ENCODE measurements at regions not wholly inside any gene's neighbourhood (a gene's known extent, or its start where the extent isn't known, plus 50 kb on each side); places are given as distances from the start of the nearest gene placed in this dataset.

DNA sequence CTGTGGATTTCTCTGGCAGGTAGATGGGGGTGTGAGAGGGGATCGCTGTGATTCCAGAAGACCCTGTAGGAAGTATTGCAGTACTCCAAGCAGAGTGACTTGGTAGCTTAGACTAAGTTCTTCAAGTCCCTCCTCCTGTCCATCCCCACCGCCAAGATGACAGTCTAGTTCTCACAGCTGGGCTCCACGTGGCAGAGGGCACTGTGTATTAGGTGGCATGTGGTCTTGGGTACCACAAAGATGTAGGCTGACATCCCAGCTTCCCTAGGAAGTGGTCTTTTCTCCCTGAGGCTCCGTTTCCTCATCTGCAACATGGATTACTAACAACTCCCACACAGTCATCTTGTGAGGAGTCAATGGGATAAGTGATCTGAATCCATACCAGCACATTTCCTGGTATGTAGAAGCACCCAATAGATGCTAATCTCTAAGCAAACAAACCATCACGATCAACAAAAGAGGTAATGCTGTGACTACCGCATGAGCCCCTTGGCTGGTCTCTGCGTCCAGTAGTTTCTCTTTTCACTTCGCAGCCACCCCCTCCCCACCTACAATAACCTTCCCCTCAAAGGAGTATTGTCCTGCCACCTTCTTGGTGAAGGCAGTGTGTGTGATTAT, 349.1 kb upstream of the EEF2KMT start:
- ChIA-PET POLR2A (no interaction called here), CTCF (no interaction called here)
- no peaks in the 10 kb centered on the region for H3K27me3 ChIP-seq (ENCODE audit: control insufficient read depth, insufficient read depth, low read length)
- no peak for DNase-seq (ENCODE audit: low read depth)
- TF ChIP-seq, protein P1, sequence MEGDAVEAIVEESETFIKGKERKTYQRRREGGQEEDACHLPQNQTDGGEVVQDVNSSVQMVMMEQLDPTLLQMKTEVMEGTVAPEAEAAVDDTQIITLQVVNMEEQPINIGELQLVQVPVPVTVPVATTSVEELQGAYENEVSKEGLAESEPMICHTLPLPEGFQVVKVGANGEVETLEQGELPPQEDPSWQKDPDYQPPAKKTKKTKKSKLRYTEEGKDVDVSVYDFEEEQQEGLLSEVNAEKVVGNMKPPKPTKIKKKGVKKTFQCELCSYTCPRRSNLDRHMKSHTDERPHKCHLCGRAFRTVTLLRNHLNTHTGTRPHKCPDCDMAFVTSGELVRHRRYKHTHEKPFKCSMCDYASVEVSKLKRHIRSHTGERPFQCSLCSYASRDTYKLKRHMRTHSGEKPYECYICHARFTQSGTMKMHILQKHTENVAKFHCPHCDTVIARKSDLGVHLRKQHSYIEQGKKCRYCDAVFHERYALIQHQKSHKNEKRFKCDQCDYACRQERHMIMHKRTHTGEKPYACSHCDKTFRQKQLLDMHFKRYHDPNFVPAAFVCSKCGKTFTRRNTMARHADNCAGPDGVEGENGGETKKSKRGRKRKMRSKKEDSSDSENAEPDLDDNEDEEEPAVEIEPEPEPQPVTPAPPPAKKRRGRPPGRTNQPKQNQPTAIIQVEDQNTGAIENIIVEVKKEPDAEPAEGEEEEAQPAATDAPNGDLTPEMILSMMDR (IDR thresholded peaks at IDR 0.05; ENCODE audit: insufficient read depth, low read depth, low read length), result no peak
- H3K4me3 ChIP-seq (ENCODE audit: low read depth, low read length), result no peak overlapping the region
- no peaks in the 10 kb centered on the region for H3K36me3 ChIP-seq (ENCODE audit: control insufficient read depth, insufficient read depth, low read length)

DNA sequence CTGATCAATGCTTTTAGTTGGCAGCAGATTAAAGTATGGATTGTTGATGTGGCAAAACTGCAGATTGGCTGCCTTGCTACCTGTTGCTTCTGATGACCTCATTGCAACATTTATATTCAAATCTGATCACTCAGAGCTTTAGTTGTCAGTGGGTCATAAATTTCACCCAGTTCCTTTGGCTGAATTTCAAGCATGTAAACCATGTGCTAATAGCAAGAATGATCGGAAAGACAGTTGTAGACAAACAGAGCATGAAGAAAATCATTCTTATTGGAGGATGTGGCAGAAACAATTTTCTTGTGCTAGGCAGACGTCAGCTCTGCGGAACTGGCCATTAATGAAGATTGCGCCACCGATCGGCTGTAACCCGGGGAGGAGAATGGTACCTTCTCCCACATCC, 346.6 kb upstream of the EEF2KMT start:
- no peaks in the 10 kb centered on the region for H3K36me3 ChIP-seq (ENCODE audit: control insufficient read depth, insufficient read depth, low read length)
- H3K4me3 ChIP-seq (ENCODE audit: low read depth, low read length), result no peak overlapping the region
- no peak for DNase-seq (ENCODE audit: low read depth)
- ChIA-PET POLR2A (no interaction called here), CTCF (no interaction called here)
- no peaks in the 10 kb centered on the region for H3K27me3 ChIP-seq (ENCODE audit: control insufficient read depth, insufficient read depth, low read length)
- TF ChIP-seq, protein P1 (IDR thresholded peaks at IDR 0.05; ENCODE audit: insufficient read depth, low read depth, low read length), result no peak

DNA sequence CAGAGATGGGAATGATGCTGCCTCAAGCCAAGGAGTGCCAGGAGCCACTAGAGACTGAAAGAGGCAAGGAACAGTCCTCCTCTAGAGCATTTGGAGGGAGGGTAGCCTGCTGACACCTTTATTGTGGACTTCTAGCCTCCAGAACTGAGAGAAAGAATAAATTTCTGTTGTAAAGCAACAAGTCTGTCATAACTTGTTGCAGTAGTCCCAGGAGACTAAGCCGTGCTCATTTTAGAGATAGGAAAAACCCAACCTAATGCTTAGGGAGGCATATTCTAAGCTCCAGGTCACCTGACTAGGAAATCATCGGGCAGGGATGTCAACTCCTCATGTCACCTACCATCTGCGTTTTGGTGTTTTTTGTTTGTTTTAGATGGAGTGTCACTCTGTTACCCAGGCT, 345.4 kb upstream of the EEF2KMT start:
- ChIA-PET POLR2A (no interaction called here), CTCF (no interaction called here)
- no peaks in the 10 kb centered on the region for H3K27me3 ChIP-seq (ENCODE audit: control insufficient read depth, insufficient read depth, low read length)
- no peak overlapping the region for H3K4me3 ChIP-seq (ENCODE audit: low read depth, low read length)
- TF ChIP-seq, protein P1 (IDR thresholded peaks at IDR 0.05; ENCODE audit: insufficient read depth, low read depth, low read length), result no peak
- H3K36me3 ChIP-seq (ENCODE audit: control insufficient read depth, insufficient read depth, low read length), result no peaks in the 10 kb centered on the region
- no peak for DNase-seq (ENCODE audit: low read depth)

DNA sequence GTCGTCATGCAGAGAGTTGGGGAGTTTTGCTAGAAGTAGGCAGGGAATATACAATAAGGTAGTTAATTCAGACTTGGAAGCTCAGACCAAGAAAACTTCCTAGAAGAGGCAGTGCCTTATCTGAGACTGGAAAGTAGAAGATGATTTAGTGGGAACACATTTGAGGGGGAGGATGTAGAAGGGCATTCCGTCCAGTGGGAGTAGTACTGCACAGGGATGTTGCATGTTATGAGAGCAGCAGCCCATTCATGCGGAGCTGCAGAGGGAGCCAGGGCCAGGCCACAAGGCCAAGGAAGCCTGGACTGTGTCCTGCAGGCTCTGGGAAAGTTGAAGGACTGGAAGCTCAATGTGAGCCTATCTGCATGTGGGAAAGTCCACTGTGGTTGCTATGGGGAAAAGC, 344.5 kb upstream of the EEF2KMT start:
- Histone ChIP-seq H3K36me3 (ENCODE audit: control insufficient read depth, insufficient read depth, low read length) (no peaks in the 10 kb centered on the region), H3K27me3 (ENCODE audit: control insufficient read depth, insufficient read depth, low read length) (no peaks in the 10 kb centered on the region), H3K4me3 (ENCODE audit: low read depth, low read length) (no peak overlapping the region)
- ChIA-PET CTCF (no interaction called here), POLR2A (no interaction called here)
- TF ChIP-seq, protein P1 (IDR thresholded peaks at IDR 0.05; ENCODE audit: insufficient read depth, low read depth, low read length), result no peak
- DNase-seq (ENCODE audit: low read depth), result no peak

DNA sequence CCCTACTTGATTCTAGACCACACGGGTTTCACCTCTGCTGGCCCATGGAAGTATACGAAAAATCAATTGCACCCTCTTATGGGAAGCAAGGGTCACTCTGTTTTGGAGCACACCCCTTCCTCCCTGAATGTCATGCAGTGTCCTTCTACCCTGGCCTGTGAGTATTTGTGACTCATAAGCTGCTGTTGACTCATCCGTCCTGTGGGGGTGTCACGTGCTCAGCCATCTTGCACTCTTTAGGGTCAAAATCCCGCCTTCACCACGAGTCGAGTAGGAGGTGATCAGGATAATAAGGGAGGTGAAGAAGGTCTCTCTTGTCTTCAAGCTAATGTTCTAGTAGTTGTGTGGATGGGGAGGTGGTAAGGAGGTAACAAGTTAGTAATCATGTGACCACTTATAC, 341.0 kb upstream of the EEF2KMT start:
- ChIA-PET POLR2A (no interaction called here), CTCF (no interaction called here)
- H3K36me3 ChIP-seq (ENCODE audit: control insufficient read depth, insufficient read depth, low read length), result no peaks in the 10 kb centered on the region

More for the DNA sequence above, 341.0 kb upstream of the EEF2KMT start:
- H3K27me3 ChIP-seq (ENCODE audit: control insufficient read depth, insufficient read depth, low read length), result no peaks in the 10 kb centered on the region
- H3K4me3 ChIP-seq (ENCODE audit: low read depth, low read length), result no peak overlapping the region
- DNase-seq (ENCODE audit: low read depth), result no peak
- TF ChIP-seq, protein P1 (IDR thresholded peaks at IDR 0.05; ENCODE audit: insufficient read depth, low read depth, low read length), result no peak
